ENCODE measurements at regions not wholly inside any gene's neighbourhood (a gene's known extent, or its start where the extent isn't known, plus 50 kb on each side); places are given as distances from the start of the nearest gene placed in this dataset.
A peak's percentile ranks its signal among the peaks of the same experiment; 100 is the strongest.

GRCh38 chr6:168388641-168389633, 52.0 kb upstream of the SMOC2 start (continued):
- TF ChIP-seq ZNF512B (CRISPR knock-in tag; IDR thresholded peaks at IDR 0.05; ENCODE audit: borderline replicate concordance) (no peak), BCL3 (CRISPR knock-in tag; IDR thresholded peaks at IDR 0.05) (peak; percentile 75), RAD21 (CRISPR knock-in tag; IDR thresholded peaks at IDR 0.05) (no peak), ZEB1 (IDR thresholded peaks at IDR 0.05; ENCODE audit: insufficient replicate concordance, low read depth) (no peak), ZNF891 (CRISPR knock-in tag; IDR thresholded peaks at IDR 0.05) (no peak; the same call in 1 of the 2 replicates), HNRNPL (IDR thresholded peaks at IDR 0.05; ENCODE audit: low read depth, low read length) (no peak), CENPX (CRISPR knock-in tag; IDR thresholded peaks at IDR 0.05) (no peak), FLYWCH1 (CRISPR knock-in tag; IDR thresholded peaks at IDR 0.05) (no peak), HMGXB3 (CRISPR knock-in tag; IDR thresholded peaks at IDR 0.05; ENCODE audit: borderline replicate concordance) (no peak), ZNF580 (CRISPR knock-in tag; IDR thresholded peaks at IDR 0.05; ENCODE audit: borderline replicate concordance, low read depth) (no peak), RFX5 (IDR thresholded peaks at IDR 0.05; ENCODE audit: low read depth, low read length) (no peak), ZNF577 (CRISPR knock-in tag; IDR thresholded peaks at IDR 0.05; ENCODE audit: borderline replicate concordance, low read depth) (no peak), PLRG1 (conservative IDR thresholded peaks at IDR 0.05) (no peak), PHF21A (CRISPR knock-in tag; IDR thresholded peaks at IDR 0.05) (no peak), ZSCAN29 (CRISPR knock-in tag; conservative IDR thresholded peaks at IDR 0.05) (no peak), ZNF615 (CRISPR knock-in tag; IDR thresholded peaks at IDR 0.05; ENCODE audit: borderline replicate concordance) (no peak), ATF2 (CRISPR knock-in tag; IDR thresholded peaks at IDR 0.05) (no peak), ZNF451 (CRISPR knock-in tag; IDR thresholded peaks at IDR 0.05) (no peak), MTF2 (CRISPR knock-in tag; IDR thresholded peaks at IDR 0.05; ENCODE audit: borderline replicate concordance) (no peak)

All from HepG2 (cell line).